Loucy (cell line): ENCODE measurements at regions not wholly inside any gene's neighbourhood (a gene's known extent, or its start where the extent isn't known, plus 50 kb on each side); places are given as distances from the start of the nearest gene placed in this dataset.

Experiments
- H2AFZ ChIP-seq: fragments of 200-600 bp; sonication (generic); 2 replicates; pipeline ENCODE4 v1.6.0; 2016; ENCODE audit warnings: antibody characterized with exemption, mild to moderate bottlenecking, low read length, moderate library complexity
- H3F3A ChIP-seq: fragments of 200-600 bp; 2 replicates; pipeline ENCODE4 v1.6.0; 2016; ENCODE audit warnings: antibody characterized with exemption, low read depth, mild to moderate bottlenecking
- H3K27me3 ChIP-seq: fragments of 200-600 bp; sonication (generic); 2 replicates; pipeline ENCODE4 v1.6.1; 2014; ENCODE audit warnings: low read length, mild to moderate bottlenecking; ENCODE audit not compliant: insufficient read depth, poor library complexity, severe bottlenecking
- H3K36me3 ChIP-seq: fragments of 200-600 bp; sonication (generic); 2 replicates; pipeline ENCODE4 v1.6.1; 2016; ENCODE audit warnings: low read length; ENCODE audit not compliant: insufficient read depth
- H3K4me1 ChIP-seq: fragments of 200-600 bp; sonication (generic); 2 replicates; pipeline ENCODE4 v1.5.1; 2014; ENCODE audit warnings: low read length, mild to moderate bottlenecking; ENCODE audit not compliant: insufficient read depth, poor library complexity, severe bottlenecking
- H3K4me2 ChIP-seq: fragments of 200-600 bp; sonication (generic); 2 replicates; pipeline ENCODE4 v1.6.0; 2014; ENCODE audit warnings: antibody characterized with exemption, low read length, low read depth, mild to moderate bottlenecking; ENCODE audit not compliant: poor library complexity, severe bottlenecking
- H3K4me3 ChIP-seq: fragments of 200-600 bp; sonication (generic); 2 replicates; pipeline ENCODE4 v1.5.1; 2014; ENCODE audit warnings: low read length, mild to moderate bottlenecking, mixed read lengths; ENCODE audit not compliant: poor library complexity, severe bottlenecking
- H3K79me2 ChIP-seq: fragments of 200-600 bp; sonication (generic); 2 replicates; pipeline ENCODE4 v1.6.1; 2014; ENCODE audit warnings: low read length; ENCODE audit not compliant: insufficient read depth
- H3K9ac ChIP-seq: fragments of 200-600 bp; sonication (generic); 2 replicates; pipeline ENCODE4 v1.6.0; 2014; ENCODE audit warnings: mild to moderate bottlenecking, low read depth, low read length, moderate library complexity; ENCODE audit not compliant: poor library complexity, severe bottlenecking
- H3K9me2 ChIP-seq: fragments of 200-600 bp; sonication (generic); replicated peaks from 2 replicates; pipeline ENCODE4 v1.6.1; 2016; ENCODE audit warnings: low read depth, low read length, mixed read lengths
- H3K9me3 ChIP-seq: fragments of 200-600 bp; sonication (generic); 2 replicates; pipeline ENCODE4 v1.6.1; 2014; ENCODE audit warnings: mild to moderate bottlenecking, antibody characterized with exemption, low read length, low read depth; ENCODE audit not compliant: insufficient read depth
- H4K20me1 ChIP-seq: fragments of 200-600 bp; sonication (generic); 2 replicates; pipeline ENCODE4 v1.6.0; 2014; ENCODE audit warnings: antibody characterized with exemption, low read length, mild to moderate bottlenecking; ENCODE audit not compliant: insufficient read depth, poor library complexity, severe bottlenecking
- CTCF ChIP-seq: fragments of 200-600 bp; sonication (generic); conservative IDR thresholded peaks from 2 replicates; pipeline ENCODE4 v1.5.1; 2014; ENCODE audit warnings: mild to moderate bottlenecking, antibody characterized with exemption, low read length
- EZH2phosphoT487 ChIP-seq: fragments of 200-600 bp; IDR thresholded peaks from 2 replicates; pipeline ENCODE4 v1.6.1; 2018; ENCODE audit warnings: antibody characterized with exemption, mild to moderate bottlenecking, moderate library complexity, borderline replicate concordance

- H3K79me2 ChIP-seq = no peaks in the 10 kb centered on the region
- no peaks in the 10 kb centered on the region for H3K9me3 ChIP-seq
- no peaks in the 10 kb centered on the region for H3K4me1 ChIP-seq
- no peaks in the 10 kb centered on the region for H3F3A ChIP-seq
- no peaks in the 10 kb centered on the region for H3K9me2 ChIP-seq
- no peak overlapping the region for H3K9ac ChIP-seq
- no peaks in the 10 kb centered on the region for H3K36me3 ChIP-seq
- no peaks in the 10 kb centered on the region for H3K27me3 ChIP-seq
- no peak overlapping the region for H2AFZ ChIP-seq
- H3K4me2 ChIP-seq = no peak overlapping the region
- H4K20me1 ChIP-seq = no peaks in the 10 kb centered on the region
- no peak overlapping the region for H3K4me3 ChIP-seq
- TF ChIP-seq EZH2phosphoT487 (no peak), CTCF (no peak)
Observed at GRCh38 chr18:66141716-66142115, 390.9 kb downstream of the CDH7 start.

GRCh38 chr18:66138642-66139041 lies 387.8 kb downstream of the CDH7 start:
- no peak overlapping the region for H2AFZ ChIP-seq
- no peak overlapping the region for H3K4me3 ChIP-seq
- H3K4me2 ChIP-seq = no peak overlapping the region
- no peaks in the 10 kb centered on the region for H3K9me2 ChIP-seq
- no peak overlapping the region for H3K9ac ChIP-seq
- no peak for TF ChIP-seq CTCF
- TF ChIP-seq EZH2phosphoT487 = no peak
- no peaks in the 10 kb centered on the region for H3K79me2 ChIP-seq
- no peaks in the 10 kb centered on the region for H3F3A ChIP-seq
- no peaks in the 10 kb centered on the region for H3K9me3 ChIP-seq
- no peaks in the 10 kb centered on the region for H3K27me3 ChIP-seq
- no peaks in the 10 kb centered on the region for H3K36me3 ChIP-seq
- H4K20me1 ChIP-seq = no peaks in the 10 kb centered on the region
- H3K4me1 ChIP-seq = no peaks in the 10 kb centered on the region

- H3K27me3 ChIP-seq = no peaks in the 10 kb centered on the region
- no peaks in the 10 kb centered on the region for H3F3A ChIP-seq
- no peak overlapping the region for H2AFZ ChIP-seq
- no peaks in the 10 kb centered on the region for H3K9me3 ChIP-seq
- TF ChIP-seq EZH2phosphoT487 (no peak), CTCF (no peak)
- H3K9ac ChIP-seq = no peak overlapping the region
- no peaks in the 10 kb centered on the region for H3K4me1 ChIP-seq
- H4K20me1 ChIP-seq = no peaks in the 10 kb centered on the region
- no peak overlapping the region for H3K4me2 ChIP-seq
- H3K4me3 ChIP-seq = no peak overlapping the region
- no peaks in the 10 kb centered on the region for H3K9me2 ChIP-seq
- no peaks in the 10 kb centered on the region for H3K79me2 ChIP-seq
- H3K36me3 ChIP-seq = no peaks in the 10 kb centered on the region
Observed at GRCh38 chr18:66136039-66136438, 385.2 kb downstream of the CDH7 start.
